DND-41 (cell line): ENCODE measurements at regions not wholly inside any gene's neighbourhood (a gene's known extent, or its start where the extent isn't known, plus 50 kb on each side); places are given as distances from the start of the nearest gene placed in this dataset.

Source experiments
- EZH2 ChIP-seq: IDR thresholded peaks from 3 replicates; pipeline ENCODE4 v1.6.1; 2012; ENCODE audit warnings: borderline replicate concordance, low read depth, mild to moderate bottlenecking, moderate library complexity, low read length, inconsistent platforms; ENCODE audit not compliant: severe bottlenecking
- TF ChIP-seq, protein P1 (sequence below): IDR thresholded peaks from 2 replicates; pipeline ENCODE4 v1.5.1; 2012; ENCODE audit warnings: borderline replicate concordance, low read length, moderate library complexity, mild to moderate bottlenecking; ENCODE audit not compliant: poor library complexity, severe bottlenecking; ENCODE audit errors: extremely low read depth

DNA sequence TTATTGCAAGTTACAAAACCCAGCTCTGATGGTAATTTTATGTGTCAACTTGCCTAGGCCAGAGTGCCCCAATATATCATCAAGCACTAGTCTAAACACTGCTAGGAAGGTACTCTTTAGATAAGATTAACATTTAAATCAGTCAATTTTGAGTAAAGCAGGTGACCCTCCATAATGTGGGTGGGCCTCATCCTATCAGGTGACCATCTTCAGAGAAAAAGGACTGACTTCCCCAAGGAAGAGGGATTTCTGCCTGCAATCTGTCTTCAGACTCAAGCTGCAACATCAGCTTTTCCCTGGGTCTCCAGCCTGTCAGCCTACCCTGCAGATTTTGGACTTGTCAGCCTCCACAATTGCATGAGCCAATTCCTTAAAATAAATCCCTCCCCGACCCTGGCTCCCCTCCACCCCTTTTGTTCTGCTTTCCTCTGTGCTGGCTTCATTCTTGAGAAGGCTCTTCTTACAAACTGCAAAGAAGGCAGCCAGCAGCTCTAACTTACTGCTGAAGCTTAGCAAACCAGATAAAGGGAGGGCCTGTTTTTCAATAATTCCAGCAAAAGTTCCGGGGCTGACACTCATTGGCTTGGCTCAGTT is 56.4 kb upstream of the RUNX3 start:
- TF ChIP-seq, protein P1, sequence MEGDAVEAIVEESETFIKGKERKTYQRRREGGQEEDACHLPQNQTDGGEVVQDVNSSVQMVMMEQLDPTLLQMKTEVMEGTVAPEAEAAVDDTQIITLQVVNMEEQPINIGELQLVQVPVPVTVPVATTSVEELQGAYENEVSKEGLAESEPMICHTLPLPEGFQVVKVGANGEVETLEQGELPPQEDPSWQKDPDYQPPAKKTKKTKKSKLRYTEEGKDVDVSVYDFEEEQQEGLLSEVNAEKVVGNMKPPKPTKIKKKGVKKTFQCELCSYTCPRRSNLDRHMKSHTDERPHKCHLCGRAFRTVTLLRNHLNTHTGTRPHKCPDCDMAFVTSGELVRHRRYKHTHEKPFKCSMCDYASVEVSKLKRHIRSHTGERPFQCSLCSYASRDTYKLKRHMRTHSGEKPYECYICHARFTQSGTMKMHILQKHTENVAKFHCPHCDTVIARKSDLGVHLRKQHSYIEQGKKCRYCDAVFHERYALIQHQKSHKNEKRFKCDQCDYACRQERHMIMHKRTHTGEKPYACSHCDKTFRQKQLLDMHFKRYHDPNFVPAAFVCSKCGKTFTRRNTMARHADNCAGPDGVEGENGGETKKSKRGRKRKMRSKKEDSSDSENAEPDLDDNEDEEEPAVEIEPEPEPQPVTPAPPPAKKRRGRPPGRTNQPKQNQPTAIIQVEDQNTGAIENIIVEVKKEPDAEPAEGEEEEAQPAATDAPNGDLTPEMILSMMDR: no peak
- TF ChIP-seq EZH2: no peak
